ENCODE measurements at regions not wholly inside any gene's neighbourhood (a gene's known extent, or its start where the extent isn't known, plus 50 kb on each side); places are given as distances from the start of the nearest gene placed in this dataset.

GRCh38 chr13:26932465-26932864, 171.9 kb upstream of the GPR12 start (continued):
- no peak for TF ChIP-seq CHD7 (IDR thresholded peaks at IDR 0.05; ENCODE audit: insufficient replicate concordance, low read length)
- TF ChIP-seq CTCF (IDR thresholded peaks at IDR 0.05; ENCODE audit: control extremely low read depth in 1 of 3, insufficient read depth in 1 of 3, low read depth in 1 of 3, low read length in 3 of 3): no peak
- no peak for TF ChIP-seq BRCA1 (IDR thresholded peaks at IDR 0.05; ENCODE audit: low read depth, low read length)
- no peak for TF ChIP-seq EGR1 (IDR thresholded peaks at IDR 0.05; ENCODE audit: borderline replicate concordance, low read depth, low read length)
- no peak for TF ChIP-seq SIN3A (conservative IDR thresholded peaks at IDR 0.05 in 1 of 2, IDR thresholded peaks at IDR 0.05 in 1 of 2; ENCODE audit: low read depth in 1 of 2, low read length in 2 of 2)
- no peak for TF ChIP-seq KDM1A (IDR thresholded peaks at IDR 0.05; ENCODE audit: borderline replicate concordance, low read length)
- no peak for TF ChIP-seq SIX5 (IDR thresholded peaks at IDR 0.05; ENCODE audit: low read depth, low read length)
- no peak for TF ChIP-seq CBX5 (IDR thresholded peaks at IDR 0.05; ENCODE audit: low read depth, low read length)
- no peak for TF ChIP-seq CREB1 (IDR thresholded peaks at IDR 0.05)
- TF ChIP-seq NRF1 (IDR thresholded peaks at IDR 0.05; ENCODE audit: low read depth, low read length): no peak

Data from H1 (cell line).